ENCODE measurements at regions not wholly inside any gene's neighbourhood (a gene's known extent, or its start where the extent isn't known, plus 50 kb on each side); places are given as distances from the start of the nearest gene placed in this dataset.

DNA sequence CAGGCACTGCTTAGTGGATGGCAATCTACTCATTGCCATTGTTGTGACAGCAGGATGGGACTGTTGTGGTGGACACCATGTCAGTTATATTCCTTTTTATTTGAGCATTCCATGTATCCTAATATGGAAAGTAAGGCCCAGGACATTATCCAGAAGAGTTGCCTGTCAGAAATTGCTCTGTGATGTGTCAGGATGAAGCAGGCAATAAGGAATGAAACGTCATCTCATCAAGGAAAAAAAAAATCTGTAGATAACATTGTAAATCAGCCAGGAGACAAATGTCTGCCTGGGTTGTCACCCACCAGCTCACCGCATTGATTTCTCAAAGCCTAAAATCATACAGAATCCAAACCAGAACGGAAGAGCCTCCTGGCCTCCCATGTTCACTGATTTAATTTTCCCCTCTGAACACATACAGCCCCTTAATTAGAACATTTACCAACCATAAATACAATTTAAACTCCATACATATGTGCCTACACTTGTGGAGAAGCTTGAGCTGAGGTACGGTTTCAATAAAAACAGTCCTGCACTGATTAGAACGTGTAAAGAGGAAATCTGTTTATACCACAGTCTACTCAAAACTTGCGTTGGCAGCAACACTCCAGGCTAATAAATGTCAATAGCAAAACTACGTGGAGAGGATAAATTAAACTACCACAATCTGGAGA lies 73.9 kb downstream of the FOXD1 start:
- DNase-seq (no peak), ATAC-seq (no peak)

DNA sequence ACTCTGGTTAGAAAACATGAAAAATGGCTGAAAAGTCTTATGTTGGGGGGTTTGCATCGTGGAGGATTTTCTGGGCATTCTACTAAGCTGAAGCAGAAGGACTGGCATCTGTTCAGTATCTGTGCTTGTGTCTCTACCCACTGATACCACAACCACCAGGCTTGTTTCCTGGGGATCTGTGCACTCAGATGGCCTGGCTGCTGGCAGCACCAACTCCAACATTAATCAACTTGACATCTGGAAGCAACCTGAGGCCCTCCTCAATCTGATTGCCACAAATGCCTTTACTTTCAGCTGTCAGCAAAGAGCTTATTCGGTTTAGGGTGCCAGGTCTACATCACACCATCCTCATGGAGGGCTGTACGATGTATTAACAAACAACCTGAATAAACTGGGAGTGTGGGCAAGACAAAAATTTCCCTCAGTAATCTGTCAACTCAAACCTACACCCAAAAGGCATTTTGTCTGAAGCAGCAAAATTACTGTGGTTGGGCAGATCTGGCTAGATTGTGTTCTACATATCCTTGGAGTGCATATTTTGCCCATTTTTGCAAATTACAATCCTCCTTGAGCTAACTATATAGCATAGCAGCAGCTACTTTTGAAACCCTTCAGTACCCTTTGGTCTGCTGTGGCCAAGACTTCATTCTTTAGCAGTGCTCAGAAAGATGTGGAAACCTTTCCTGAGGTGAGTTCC lies 74.6 kb downstream of the FOXD1 start:
- ATAC-seq (no peak), DNase-seq (no peak)

DNA sequence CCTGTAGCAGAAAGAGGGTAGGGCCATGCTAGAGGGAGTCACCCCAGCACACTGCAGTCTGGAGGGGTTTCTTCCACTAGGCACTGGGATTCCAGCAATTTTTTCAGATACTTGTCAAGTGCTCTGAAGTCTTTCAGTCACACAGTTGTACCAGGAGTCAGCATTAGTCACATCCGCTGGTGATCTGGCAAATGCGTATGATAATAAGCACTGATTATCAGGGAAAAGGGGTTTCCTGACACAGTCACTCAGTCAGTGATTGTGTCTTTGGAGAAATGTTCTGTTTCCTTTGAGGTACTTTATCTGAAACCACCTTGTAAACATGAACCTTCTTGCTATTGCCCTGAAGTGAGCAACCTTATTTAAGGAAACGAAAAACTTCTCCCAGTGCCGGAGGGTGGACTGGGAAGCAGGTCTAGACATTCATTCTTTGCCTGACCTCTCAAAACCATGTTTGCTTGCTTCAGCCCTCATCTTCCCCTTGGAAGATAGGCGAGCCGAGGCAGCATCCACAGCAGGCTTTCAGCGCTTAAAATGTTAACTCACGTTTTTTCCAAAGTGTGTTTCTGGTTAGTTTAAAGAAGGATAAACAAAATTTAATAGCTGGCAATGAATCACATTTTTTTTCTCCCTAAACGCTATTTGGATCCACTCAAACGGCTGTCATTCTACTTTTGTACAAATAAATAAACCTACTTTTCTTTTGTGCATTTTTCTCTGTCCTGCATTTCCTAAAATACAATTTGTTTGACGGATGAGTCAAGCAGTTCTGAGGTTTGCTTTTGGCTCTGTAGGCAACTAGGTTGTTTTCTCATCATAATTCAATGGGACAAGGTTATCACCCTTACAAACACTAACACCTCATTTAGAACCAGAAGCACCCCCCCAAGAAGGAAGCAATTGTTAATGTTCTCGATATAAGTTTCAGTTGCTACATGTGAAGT lies 77.7 kb downstream of the FOXD1 start:
- ATAC-seq (no peak), DNase-seq (no peak)

DNA sequence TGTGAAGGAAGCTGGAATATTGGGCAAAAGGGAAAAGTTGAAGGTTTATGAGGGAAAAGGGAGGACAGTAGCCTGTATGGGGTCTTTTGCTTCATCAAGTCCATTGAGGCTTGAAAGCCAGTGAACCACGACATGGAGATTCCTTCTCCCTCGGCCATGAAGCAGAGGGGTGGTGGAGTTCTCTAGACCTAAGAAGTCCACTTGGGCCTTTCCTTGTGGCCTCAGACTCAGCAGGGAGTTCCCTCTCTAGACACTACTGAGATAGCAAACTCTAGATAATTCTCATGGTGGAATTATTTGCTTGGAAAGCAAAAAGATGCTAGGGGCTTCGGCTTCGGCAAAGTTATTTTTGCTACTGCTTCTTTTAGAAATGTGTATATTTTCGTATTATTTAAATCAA lies 78.5 kb downstream of the FOXD1 start:
- no peak for ATAC-seq
- no peak for DNase-seq

DNA sequence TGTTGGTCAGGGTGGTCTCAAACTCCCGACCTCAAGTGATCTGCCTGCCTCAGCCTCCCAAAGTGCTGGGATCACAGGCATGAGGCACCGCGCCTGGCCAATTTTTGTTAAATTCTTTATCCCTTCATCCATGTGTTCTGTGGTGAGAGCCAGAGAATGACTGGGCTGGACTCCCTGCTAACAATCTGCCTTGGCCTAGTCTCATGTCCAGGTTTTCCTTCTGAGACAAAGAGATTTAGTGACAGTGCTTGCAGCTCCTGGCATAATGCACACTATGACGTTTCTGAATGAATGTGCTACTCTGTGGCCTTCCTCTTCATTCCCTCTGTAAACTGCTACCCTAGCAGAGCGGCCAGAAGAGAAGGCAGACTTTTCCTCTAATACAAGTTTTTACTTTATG lies 79.3 kb downstream of the FOXD1 start:
- no peak for ATAC-seq

DNA sequence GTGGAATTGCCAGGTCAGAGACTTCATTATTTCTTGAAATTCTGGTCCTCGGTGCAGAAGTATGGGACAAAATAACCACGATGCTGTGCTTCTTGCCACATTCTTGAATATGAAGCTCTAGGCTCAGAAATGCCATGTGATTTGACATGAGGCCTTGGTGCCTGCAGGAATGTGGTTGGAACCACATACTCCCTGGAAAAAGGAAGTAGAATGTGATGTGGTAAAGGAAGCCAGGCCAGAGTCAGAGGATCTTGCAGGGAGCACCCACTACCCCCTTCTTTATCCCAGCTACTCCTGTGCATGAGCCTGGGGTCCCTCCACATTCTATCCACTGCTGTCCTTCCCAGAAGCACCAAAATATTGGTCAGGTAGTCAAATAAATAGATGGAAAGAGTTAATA lies 80.9 kb downstream of the FOXD1 start:
- no peak for DNase-seq
- no peak for ATAC-seq

More for the DNA sequence above, 79.3 kb downstream of the FOXD1 start:
- DNase-seq: no peak

DNA sequence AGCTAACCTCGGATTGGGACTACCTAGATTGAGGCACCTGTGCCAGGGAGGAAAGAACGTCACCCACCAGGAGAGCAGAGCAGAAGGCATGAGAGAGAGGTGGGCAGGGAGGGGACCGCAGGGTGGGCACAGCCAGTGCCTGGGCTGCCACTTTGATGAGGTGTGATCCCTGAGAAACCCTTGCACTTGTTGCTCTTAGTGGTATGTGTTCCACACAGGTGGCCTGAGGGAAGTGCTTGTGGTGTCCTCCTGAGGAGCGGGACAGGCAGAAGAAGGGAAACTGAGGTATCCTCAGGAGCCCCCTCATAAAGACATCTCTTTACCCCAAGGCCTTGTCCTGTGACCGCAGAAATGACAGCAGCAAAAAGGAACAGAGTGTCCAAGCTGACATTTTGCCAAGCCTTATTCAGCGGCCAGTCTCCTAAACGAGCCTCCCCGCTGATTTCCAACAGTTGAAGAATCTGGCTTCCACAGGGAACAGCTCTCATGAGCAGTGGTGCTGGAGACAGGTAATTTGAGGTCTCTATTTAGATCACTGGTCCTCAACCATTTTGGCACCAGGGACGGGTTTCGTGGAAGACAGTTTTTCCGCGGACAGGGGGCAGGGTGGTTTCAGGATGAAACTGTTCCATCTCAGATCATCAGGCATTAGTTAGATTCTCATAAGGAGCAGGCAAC lies 82.4 kb downstream of the FOXD1 start:
- ATAC-seq (no peak), DNase-seq (no peak)

DNA sequence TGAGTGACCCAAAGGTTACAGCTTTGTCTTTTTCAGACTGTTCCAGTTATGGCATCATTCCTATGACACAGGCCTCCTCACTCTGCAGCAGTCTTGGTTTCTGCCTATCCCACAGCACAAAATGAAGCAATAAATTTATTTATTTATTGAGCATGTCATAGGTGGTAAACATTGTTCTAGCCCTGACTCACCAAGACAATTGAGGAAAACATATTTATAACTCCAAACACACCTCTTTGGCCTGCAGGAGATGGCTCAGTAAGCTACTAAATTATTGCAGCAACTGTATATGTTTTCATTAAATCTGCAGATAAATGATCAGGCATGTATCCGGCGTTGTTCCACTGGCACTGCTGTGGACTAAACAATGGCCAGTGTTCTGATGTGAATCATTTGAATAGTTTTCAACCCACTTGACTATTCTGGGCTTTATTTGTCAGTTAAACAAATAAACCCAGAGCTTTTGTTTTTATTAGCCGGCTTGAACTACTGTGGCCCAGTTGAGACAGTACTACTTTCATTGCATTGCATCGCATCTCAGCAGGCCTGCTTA lies 83.2 kb downstream of the FOXD1 start:
- ATAC-seq (no peak), DNase-seq (no peak)

DNA sequence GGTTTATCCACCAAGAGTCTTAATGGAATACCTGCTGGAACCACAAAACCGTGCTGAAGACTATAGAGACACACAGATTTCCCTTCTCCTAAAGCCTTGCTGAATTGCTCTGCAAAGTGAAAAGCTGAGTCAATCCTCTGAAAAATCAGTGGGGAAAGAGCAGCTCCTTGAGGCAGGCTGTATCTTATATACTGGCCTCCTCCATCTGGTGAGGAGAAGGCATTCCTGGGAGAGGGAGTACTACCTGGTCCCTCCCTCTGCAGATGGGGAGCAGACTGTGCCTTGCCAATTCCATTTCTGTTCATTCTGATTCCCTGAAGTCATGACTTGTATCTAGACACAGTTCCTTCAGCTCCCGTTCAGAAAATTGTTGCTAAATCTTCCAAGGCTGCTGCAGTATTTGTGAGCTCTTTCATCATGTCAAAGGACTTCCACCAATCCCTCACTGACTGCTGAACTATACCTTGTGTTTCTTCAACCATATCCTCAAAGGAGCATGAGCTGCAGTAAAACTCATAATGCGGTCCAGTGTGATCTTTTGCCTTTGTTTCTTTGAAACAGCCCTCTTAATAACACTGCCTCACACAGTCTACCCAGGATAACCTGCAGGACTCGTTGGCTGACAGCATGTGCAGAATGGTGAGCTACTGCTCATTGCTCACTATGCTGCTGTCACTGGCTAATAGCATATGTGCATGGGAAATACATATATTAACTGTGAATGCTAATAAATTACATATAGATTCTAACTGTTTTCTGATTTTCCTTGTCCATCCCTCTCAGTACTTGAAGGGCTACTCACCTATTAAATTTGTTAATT lies 84.5 kb downstream of the FOXD1 start:
- no peak for ATAC-seq
- no peak for DNase-seq

DNA sequence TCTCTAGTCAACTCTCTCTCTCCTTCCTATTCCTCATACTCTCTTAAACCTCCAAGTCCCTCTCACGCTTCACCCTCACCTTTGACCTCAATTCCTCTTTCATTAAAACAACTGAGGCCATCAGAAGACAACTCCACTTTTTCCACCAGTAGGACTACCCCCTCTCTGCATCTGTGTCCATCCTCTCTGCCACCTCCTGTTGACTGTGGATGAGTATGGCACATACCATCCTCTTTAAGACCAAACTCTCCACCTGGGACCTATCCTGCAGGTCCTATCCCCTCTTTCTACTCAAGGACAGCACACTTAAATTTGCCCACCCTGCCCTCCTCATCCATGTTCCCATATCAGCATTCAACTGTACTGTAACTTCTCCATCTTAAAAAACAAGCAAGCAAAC lies 89.2 kb downstream of the FOXD1 start:
- ATAC-seq: no peak
- no peak for DNase-seq

DNA sequence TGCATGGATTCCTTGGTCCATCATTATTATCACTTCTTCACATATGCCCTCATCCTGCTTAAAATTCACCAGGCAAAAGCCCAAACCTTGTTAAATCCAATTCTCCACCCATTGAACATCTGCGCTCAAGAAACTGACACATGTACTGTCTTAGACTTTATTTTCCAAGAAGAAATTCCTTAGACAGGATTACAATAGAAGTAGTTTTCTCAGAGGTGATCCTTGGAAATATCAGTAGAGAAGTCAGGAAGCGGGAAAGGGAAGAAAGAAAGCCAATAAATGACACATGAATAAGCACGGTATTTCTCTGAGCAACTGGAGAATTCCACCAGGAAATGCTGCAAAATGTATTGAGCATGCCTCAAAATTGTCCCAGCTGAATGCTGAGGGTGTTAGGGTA lies 90.2 kb downstream of the FOXD1 start:
- DNase-seq (no peak), ATAC-seq (no peak)

DNA sequence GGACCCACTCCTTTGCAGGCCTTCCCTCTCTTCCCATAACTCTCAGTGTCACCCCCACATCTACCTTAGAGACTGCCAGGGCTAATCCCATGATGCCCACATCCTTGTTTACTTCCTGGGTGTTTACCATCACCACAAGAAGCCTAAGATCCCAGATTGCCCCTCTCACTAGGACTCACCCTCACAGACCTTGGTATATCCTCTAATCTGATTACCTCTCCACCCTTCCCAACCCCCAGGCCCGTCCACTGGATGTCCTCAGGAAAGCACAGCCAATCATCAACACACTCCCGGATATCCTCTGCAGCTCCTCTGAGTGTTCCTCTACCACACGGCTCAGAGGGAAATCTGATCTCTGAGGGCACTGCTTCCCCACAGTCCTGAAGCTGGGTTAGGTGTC lies 91.0 kb downstream of the FOXD1 start:
- DNase-seq: no peak
- ATAC-seq: no peak

DNA sequence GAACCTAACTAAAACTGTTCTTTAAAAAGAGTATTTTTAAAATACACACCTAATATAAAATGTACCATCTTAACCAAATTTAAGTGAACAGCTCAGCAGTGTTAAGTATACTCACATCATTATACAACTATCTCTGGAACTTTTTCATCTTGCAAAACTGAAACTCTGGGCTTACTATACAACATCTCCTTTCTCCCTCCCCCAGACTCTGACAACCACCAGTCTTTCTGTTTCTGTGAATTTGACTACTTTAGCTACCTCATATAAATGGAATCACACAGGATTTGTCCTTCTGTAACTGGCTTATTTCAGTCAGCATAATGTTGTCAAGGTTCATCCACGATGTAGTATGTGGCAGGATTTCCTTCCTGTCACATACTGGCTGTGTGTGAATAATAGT lies 93.5 kb downstream of the FOXD1 start:
- ATAC-seq (no peak), DNase-seq (no peak)

DNA sequence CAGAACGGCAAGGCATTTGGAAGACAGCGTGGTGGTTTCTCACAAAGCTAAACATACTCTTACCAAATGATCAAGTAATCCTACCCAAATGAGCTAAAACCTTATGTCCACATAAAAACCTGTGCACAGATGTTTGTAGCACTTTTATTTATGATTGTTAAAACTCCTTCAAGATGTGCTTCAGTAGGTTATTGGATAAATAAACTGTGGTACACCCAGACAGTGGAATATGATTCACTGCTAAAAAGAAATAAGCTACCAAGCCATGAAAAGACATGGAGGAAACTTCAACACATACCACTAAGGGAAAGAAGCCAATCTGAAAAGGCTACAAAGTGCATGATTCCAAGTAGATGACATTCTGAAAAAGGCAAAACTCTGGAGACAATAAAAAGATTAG lies 94.2 kb downstream of the FOXD1 start:
- no peak for ATAC-seq
- DNase-seq: no peak

DNA sequence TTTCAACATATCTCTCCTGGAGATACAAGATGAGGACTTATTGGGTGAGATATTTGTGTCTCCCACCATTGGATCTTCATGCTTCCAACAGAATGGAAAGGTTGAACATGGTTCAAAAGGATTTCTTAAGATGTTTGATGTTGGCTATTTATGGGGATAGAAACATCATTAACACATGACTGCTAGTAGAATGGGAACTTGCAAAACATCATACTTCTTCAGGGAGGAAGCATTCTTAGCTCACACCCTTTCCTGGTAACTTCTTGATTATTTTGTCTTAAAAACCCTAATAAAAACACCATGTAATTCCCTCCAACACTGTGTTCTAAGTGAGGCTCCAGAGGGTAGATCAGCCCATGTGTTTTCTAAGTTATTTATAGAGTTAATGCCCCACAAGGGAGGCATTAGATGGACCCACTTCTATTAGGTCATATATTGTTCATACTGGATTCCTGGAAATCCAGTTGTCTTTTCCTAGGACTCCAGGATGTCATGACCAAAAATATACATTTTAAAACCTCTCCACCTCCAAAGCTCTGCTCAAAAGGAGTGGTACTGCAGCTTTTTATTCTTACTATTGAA lies 95.8 kb downstream of the FOXD1 start:
- DNase-seq (no peak), ATAC-seq (no peak)

DNA sequence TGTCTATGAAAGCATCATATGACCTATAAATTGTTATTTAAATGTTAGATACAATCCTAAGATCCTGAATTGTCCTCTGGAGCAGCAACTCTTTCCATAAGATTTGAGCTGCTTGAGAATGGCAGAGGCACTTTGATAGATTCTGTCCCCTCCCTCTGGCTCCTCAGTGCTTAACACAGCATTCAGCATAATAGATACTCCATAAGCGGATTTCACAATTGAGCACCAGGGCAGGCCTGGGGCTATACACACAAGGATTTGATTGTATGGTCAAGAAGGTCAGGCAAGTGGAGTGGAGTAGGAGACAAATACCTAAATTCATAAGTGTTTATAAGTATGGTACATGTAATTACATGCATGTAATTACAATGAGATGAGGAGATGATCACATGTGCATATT lies 96.3 kb downstream of the FOXD1 start:
- DNase-seq: no peak
- ATAC-seq: no peak

DNA sequence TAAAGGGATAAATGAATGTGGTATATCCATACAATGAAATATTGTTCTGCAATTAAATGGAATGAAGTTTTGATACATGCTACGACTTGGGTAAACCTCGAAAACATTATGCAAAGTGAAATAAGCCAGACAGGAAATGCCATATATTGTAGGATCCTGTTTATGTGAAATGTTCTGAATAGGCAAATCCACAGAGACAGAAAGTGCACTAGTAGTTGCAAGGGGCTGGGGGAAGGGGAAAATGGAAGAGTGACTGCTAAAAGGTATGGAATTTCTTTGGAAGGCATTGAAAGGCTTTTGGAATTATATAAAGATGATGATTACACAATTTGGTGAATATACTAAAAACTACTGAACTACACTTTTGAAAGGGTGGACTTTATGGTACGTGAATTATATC lies 97.0 kb downstream of the FOXD1 start:
- no peak for DNase-seq
- no peak for ATAC-seq

DNA sequence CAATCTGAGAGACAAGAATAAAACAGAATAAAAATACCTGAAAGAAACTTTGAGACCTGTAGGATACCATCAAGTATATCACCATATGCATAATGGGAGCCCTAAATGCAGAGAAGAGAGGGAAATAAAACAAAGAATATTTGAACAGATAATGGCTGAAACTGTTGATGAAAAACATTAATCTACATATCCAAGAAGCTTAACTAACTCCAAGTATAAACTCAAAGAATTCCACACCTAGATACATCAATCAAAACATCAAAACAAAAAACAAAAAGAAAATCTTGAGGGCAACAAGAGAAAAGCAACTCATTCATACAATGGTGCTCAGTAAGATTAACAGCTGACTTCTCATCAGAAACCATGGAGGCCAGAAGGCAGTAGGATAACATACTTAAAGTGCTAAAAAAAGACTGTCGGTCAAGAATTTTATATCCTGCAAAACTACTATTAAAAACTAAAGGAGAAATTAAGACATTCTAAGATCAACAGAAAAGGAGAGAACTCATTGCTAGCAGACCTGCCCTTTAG lies 101.6 kb downstream of the FOXD1 start:
- no peak for ATAC-seq
- no peak for DNase-seq

DNA sequence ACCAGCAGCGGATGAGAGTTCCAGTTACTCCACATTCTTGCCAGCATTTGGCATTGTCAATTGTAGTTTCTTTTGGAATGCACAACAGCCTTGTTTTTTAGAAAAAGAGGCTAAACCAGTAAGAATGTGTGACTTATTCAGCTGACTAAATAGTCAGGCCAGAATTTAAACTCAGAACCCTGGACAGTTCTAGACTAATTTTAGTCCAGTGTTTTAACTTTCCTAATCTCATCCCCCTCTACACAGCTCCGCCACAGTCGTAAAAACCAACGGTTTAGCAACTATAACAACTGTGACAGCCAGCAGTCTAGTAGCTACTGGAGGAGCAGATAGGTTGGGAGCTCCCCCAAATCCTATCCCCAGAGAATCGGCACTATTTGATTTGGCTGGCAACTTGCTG lies 103.7 kb downstream of the FOXD1 start:
- DNase-seq (no peak), ATAC-seq (no peak)

DNA sequence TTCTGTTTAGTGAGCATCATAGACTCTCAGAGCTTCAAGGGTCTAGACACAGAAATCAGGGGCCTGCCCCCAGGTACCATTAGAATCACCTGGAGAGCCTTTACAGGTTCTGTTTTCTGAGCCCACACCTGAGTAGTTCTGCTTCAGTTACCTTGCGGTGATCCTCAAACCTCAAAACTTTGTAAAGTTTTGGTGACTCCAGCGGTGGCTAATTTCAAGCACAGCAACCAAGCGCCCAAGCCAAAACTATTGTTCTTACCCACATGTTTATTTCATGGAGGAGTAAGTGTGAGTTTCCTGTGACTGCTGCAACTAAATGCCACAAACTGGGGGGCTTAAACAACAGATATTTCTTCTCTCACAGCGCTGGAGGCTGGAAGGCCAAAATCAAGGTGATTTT lies 108.9 kb downstream of the FOXD1 start:
- ATAC-seq: no peak
- DNase-seq: no peak
